ENCODE measurements at regions not wholly inside any gene's neighbourhood (a gene's known extent, or its start where the extent isn't known, plus 50 kb on each side); places are given as distances from the start of the nearest gene placed in this dataset.
"Not testable (repeated sequence)": the region's sequence is repeated elsewhere in the genome, so short reads cannot be mapped to it uniquely, and the experiment has no call there.

DNA sequence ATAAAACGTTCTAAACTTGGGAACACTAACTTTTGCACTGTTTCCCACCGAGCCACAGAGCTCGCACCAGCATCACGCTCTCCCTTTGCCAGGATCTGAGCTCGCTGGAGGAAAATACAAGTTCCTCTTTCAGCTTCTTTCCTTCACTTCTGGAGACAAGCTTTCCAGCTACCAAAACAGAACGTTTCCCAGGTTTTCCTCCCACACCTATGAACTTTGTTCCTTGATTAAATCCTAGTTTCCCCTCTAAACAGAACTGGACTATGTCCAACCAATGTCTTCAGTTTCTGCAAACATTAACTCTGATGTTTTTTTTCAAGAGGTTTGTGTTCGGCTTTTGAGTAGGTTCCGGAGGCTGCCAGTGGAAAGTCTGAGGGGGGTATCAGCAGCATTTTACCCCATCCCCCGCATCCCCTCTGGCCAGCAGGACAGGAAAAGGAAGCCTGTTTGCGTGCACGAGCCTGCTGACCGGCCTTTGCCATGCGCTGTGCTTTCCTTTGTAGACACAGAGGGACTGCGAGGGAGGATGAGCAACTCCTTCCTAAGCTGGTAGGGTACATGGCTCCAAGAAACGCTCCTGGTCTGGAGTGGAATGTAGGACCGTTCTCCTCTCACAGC is 135.5 kb downstream of the LY86 start:
- FAIRE-seq, result no peak
- DNase-seq (ENCODE audit: extremely low spot score, insufficient read length, low read depth), result no peak

DNA sequence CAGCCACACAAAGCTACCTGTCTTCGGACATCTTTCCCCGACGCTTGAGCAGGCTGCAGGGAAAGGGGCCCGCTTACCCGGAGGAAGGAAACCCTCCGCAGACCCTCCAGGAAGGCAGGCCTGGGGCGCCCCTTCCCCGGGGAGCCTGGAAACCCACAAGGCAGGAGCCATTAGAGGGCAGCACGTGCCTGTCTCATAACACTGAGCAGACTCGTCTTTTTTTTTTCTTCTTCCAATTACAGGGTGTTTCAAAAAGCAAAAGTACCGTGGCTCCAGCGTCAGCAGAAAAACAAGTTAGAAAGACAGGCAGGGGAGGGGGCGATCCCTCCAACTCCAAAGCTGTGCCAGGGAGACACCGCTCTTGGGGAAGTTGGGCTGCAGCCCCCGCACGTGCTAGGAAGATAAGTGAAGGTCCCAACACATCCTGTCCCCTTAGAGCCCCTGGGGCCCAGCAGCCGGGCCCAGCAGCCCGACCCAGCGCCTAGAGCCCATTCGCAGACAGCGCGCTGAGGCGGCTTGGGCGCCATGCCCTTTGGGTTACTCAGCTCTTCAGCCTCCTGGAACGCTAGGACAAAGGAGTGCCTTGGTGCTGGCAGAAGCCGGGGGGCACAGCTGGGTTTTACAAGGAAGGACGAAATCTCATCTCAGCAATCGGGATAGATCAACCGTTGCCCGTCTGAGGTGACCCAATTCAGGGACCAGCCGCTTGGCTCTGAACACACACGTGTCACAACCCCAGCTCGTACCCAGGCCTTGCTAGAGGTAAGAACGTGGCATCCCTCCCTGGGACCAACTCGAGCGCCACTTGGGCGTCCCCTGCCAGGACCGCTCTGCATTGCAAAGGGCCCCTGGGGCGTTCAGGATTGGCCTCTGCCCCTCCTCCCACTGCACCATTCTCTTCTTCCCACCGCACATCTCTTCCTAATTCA is 136.3 kb downstream of the LY86 start:
- FAIRE-seq, result no peak
- DNase-seq (ENCODE audit: extremely low spot score, insufficient read length, low read depth), result peak; percentile 29

DNA sequence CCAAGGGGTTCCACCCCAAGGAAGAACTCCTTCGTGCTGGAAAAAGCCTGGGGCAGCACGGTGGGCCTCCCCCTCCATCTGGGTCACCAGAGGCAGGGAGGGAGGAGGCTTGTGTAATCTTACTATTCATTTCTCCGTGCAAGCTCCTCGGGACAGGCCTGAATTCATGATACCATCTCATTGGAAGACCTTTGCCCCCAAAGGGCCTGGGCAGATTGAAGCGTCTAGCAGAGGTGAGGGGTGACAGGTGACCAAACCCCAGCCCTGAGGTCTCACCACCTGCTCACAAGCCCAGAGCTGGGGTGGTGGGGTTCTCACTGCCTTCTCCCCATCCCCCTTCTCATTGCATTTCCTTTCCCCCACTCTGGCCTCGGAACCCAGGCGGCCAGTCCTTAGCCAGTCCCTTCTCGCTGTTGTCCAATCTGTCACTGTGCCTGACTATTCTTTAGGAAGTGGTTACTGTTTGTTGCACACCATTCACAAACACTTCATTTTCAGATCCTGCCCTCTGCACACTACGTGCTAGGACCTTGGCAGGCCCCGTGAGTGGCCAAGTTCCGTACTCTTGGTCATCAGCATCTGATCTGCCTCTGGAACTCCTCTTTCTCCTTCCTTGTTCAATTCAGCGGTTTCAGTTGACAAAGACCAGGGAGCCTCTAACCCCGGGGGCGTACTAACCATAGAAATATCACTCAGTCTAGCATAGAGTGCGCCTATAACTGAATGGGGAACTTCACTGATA is 137.1 kb downstream of the LY86 start:
- no peak for DNase-seq (ENCODE audit: extremely low spot score, insufficient read length, low read depth)
- FAIRE-seq, result no peak

DNA sequence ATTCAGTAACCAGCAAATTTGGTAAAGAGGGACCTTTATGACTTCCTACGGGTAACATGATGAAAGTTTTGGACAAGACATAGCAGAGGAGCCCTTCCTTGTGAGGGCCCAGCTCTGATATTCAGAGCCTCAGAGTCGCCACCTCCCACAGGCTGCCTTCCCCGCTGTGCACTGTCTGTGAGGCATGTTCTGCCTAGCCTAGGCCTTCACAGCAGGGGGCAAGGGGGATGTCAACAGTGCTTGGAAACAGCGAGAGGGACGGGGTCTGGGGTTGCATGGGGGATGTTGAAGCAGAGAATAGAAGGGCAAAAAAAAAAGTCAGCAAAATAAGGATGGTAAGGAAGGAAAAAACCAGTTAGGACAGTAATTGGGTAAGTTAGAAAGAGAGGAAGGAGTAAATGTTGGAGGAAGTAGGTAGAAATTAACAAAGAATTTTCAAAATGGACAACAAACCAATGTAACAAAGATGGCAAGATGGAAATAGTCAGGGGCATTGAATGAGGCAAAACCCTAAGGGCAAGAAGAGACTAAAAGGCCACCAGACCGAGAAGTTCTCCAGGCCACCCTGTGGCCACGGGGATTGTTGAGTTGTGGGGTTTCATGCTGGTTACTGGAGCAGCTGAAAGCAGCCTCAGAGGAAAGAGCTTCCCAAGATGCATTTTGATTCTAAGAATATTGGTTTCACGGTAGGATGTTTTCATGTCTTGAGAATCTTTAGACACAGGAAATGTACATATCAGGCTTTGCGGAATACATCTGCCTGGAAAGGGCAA is 139.8 kb downstream of the LY86 start:
- FAIRE-seq (no peak), DNase-seq (ENCODE audit: extremely low spot score, insufficient read length, low read depth) (no peak)

DNA sequence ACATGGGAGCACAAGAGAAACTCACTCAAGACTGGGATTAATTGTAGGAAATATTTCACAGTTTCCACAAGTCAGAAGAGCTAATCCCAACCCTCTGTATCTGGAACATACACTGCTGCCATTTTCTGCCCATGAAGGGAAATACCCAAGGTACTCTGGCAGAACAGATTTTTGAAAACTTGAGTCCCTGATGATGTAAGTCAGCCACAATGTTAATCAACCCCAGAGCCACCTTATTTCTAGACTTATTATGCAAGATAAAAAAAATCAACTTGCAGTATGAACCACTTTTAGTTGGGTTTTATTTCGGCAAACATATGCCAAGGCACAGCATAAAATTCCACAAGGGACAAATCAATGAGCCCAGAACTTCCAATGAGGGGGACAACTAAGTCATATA is 141.5 kb downstream of the LY86 start:
- FAIRE-seq (no peak), DNase-seq (ENCODE audit: extremely low spot score, insufficient read length, low read depth) (no peak)

DNA sequence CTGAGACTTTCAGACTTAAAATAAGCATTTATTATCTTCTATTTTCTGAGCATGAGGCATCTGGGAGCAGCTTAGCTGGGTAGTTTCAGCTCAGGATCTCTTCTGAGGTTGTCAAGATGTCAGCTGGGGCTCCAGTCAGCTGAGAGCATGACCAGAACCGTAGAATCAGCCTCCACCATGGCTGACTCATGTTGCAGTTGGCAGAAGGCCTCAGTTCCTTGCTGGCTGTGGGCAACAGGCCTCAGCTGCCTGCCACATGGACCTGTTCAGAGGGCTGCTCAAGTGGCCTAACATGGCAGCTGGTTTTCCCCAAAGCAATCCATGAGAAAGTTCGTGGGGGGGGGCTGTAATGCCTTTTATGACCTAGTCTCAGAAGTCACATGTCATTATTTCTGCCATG is 142.3 kb downstream of the LY86 start:
- no peak for DNase-seq (ENCODE audit: extremely low spot score, insufficient read length, low read depth)
- FAIRE-seq, result no peak

DNA sequence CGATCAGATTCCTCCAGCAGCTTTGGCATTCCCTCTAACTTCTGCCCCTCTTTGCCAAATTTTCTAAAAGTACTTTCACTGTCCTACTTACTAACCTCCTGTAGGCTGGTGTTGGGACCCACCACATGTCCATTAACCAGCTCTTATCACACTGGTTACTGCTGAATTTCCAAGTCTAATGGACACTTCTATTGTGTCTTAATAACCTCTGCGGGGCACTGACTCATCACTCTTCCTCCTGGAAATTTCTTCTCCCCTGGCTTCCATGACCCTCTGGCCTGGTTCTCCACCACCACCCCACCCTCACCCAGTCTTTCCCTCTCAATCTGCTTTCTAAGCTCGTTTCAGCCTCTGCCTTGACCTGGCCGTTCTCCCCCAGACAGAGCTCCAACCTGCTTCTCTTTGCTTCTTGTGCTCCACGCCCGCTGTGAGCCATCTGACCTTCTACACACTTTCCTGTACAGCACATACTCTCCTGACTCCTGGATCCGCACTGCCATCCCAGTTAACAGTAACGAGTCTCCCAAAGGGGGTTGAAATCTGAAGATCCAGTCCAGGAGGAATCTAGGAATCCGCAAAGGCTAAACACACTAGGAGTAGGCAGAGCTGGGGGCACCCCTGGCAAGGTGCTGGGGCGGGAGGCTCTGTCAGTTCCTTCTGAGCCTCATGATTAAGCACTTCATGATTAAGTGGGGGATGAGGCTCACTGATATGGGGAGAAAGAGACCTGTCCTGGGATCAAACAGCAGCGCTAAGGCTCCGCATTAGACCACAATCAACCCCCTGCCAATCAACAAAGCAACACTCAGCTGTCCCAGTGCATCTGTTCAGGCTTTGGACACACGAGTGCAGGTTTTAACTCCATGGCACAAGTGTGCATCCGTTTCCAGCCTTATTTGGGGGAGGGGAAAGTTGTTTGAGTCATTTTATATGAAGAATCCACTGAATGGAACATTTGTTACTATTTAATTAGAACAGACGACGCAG is 146.3 kb downstream of the LY86 start:
- DNase-seq (ENCODE audit: extremely low spot score, insufficient read length, low read depth) (no peak), FAIRE-seq (no peak)

DNA sequence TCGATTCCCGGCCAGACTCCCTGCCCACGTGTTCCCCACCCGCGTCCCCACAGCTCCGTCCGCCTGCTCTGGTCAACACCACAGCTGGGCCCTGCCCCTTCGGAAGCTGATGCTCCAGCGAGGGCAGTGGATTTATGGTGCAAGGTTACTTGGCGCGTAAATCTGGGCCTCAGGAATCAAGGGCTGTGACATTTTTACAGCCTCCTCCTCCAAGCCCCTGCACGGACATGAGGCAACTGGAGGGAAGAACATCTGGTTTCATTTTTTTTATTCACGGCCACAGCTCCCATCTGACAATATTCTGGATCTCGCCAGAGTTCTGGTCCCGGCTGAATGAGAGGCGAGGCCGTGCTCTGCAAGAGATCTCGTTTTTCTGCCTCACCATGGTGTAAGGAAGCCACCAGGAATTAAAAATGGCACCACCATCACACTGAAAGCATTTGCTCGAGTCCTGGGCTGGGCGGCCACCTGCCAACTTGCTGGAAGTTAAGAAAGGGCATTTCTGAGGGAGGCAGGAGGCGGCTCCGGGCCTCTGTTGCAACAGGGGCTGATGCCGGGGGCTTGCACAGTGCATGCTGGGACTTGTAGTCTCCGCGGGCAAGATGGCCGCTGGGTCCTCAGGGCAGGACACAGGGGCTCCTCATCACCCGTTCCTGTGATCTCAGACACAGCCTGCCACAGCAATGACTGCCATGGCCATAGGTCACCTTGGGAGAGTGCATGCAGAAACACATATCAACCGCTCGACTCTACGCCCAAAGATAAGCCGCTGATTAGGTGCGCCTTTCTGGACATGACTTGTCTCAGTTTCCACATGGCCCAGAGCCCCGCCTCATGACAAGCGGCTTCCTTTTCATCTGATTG is 148.5 kb downstream of the LY86 start:
- no peak for FAIRE-seq
- DNase-seq (ENCODE audit: extremely low spot score, insufficient read length, low read depth), result no peak

DNA sequence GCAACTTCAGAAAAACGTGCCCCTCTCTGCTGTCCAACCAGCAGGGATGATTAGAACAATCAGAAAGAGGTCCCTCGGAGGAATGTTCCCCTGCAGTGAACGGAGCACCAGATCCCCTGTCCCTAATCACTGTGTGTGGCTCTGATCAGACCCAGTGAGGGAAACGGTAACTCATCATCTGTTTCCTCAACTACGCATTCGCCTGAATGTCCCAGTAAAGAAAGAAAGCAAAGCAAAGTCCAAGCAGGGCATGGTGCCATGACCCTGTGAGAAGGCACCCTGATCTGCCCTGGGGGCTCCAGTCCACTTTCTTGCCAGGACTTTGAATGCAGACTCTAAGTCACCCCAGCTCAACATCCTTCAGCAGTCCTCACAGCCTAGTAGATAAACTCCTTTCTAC is 149.2 kb downstream of the LY86 start:
- FAIRE-seq (no peak), DNase-seq (ENCODE audit: extremely low spot score, insufficient read length, low read depth) (no peak)

DNA sequence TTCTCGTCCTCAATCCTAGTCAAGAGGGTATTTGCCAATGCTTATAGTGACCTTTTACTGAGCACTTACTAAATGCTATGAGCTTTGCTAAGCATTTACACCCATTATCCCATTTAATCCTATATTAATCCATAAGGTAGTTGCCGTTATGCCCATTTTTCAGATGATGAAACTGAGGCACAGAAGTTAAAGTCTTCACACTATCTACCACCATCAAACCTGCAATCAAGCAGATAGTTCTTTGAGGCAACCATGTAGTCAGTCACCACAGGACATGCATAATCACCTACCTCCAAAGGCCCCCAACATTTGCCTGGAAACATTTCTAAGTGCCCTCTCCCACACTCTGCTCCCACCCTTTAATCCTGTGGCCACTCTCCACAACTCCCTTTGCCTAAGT is 149.6 kb downstream of the LY86 start:
- no peak for FAIRE-seq
- DNase-seq (ENCODE audit: extremely low spot score, insufficient read length, low read depth), result no peak

DNA sequence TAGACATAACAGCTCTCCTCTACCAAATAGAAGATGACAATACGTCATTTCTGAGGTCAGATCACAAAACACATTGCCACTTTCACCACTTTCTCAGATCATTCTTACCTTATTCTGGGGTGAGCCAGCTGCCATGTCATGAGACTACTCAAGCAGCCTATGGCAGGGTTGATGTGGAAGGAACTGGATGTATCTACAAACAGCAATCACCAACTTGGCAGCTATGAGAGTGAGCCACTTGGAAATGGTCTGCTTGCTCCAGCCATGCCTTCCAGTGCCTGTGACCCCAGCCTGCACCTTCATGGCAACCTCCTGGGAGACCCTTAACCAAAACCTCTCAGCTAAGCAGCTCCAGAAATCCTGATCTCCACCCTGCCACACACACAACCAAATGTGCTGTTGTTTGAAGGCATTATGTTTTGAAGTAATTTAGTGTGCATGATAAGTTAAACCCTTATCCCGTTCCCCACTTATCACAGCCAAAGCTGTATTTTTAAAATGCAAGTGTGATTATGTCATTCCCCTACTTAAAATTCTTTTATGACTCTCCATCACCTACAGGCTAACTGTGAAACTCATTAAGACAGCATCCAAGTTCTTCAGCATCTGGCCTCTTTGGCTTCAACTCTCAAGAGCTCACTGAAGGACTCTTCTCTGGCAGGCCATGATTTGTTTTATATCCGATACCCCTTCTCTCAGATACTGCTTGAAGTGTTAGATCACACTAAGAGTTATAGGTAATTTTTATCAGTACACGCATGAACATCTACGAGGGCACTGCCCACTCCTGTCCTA is 150.6 kb downstream of the LY86 start:
- FAIRE-seq (no peak), DNase-seq (ENCODE audit: extremely low spot score, insufficient read length, low read depth) (no peak)

DNA sequence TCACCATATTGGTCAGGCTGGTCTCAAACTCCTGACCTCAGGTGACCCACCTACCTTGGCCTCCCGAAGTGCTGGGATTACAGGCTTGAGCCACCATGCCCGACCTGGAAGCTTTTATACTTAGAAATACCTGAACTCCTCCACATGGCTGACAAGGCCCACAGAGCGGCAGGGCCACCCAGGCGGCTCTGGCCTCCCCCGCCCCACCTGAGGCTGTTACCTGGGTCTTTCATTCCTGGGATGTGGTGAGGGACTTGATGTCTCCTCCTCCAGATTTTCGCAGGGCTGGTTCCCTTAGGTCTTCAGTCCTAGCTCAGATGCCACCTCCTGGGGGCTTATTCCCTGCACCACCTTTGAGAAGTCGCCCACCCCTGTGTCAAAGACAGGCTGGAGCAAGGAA is 152.1 kb downstream of the LY86 start:
- FAIRE-seq (no peak), DNase-seq (ENCODE audit: extremely low spot score, insufficient read length, low read depth) (no peak)

DNA sequence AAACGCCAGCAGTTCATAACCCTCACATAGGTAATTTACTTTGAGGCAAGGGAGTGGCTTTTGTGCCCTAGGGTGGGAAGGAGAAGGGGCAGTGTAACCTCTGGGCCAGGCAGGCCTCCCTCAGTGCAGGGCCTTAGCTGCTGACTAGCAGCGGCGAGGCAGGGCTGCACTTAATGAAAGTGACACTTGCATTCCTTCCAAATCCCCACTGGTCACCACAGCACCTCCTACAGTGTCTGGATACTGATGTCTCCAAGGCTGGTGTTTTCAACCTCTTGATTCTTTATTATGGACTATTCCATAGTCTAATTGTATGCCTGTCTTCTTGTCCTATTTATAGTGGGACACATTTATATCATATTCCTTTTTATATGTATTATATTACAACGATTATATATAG is 152.7 kb downstream of the LY86 start:
- FAIRE-seq (no peak), DNase-seq (ENCODE audit: extremely low spot score, insufficient read length, low read depth) (no peak)

DNA sequence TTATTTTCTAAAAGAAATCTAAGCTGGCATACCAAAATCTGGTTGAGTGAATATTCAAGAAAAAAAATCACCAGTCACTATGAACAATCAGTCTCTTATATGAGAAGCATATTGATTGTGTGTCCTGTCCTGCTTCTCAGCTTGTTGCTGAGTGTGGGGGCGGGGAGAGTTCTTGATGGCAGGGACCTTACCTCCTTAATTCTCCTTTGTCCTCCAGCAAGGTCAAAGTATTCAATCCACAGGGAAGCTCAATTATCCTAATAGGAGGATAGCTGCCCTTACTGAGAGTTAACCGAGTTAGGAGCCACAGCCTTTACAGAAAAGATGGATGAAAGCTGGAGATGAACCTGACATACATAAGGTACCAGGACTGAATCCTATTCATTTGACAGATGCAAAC is 154.0 kb downstream of the LY86 start:
- no peak for DNase-seq (ENCODE audit: extremely low spot score, insufficient read length, low read depth)
- FAIRE-seq, result no peak

DNA sequence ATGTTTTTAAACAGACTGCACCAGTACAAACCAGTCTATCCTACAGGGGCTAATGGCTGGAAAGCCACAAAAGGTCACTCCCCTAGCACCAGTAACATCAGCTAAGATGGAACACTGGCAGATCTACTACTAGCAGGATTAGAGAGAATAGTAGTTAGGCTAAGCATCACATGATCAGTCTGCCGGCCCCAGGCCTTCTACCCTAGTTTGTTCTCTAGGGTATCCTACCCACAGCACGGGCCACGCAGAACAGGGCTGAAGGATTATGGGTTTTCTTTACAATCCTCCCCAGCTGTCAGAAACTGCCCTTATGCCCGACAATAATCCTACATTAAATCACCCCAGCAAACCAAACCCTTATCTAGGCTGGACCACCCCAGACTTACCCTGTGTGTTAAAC is 156.0 kb downstream of the LY86 start:
- FAIRE-seq, result no peak
- DNase-seq (ENCODE audit: extremely low spot score, insufficient read length, low read depth), result no peak

DNA sequence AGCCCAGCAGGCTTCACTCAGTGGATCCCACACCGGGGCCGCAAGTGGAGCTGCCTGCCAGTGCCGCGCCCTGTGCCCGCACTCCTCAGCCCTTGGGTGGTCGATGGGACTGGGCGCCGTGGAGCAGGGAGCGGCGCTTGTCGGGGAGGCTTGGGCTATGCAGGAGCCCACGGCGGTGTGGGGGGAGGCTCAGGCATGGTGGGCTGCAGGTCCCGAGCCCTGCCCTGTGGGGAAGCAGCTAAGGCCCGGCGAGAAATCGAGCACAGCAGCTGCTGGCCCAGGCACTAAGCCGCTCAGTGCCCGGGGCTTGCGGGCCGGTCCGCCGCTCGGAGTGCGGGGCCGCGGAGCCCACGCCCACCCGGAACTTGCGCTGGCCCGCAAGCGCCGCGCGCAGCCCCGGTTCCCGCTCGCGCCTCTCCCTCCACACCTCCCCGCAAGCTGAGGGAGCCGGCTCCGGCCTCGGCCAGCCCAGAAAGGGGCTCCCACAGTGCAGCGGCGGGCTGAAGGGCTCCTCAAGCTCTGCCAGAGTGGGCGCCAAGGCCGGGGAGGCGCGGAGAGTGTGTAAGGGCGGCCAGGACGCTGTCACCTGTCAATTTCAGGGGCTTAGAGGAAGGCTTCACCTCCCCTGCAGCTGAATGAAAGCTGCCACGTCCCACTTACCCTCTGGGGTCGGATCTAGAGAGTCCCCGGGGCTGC is 157.3 kb downstream of the LY86 start:
- DNase-seq (ENCODE audit: extremely low spot score, insufficient read length, low read depth); FAIRE-seq: not testable (repeated sequence)

Data from GM18507 (cell line).